Stimulated activated CD4-positive, alpha-beta T cell treated with anti-CD3 and anti-CD28 coated beads, Interleukin-4, amount 100 ng/mL, for 4 hours (primary cell): ENCODE measurements at regions not wholly inside any gene's neighbourhood (a gene's known extent, or its start where the extent isn't known, plus 50 kb on each side); places are given as distances from the start of the nearest gene placed in this dataset.

Source experiments
- DNase-seq, 2 experiments: peaks; one replicate each; pipeline ENCODE4 v3.0.0-alpha.2; 2020

DNA sequence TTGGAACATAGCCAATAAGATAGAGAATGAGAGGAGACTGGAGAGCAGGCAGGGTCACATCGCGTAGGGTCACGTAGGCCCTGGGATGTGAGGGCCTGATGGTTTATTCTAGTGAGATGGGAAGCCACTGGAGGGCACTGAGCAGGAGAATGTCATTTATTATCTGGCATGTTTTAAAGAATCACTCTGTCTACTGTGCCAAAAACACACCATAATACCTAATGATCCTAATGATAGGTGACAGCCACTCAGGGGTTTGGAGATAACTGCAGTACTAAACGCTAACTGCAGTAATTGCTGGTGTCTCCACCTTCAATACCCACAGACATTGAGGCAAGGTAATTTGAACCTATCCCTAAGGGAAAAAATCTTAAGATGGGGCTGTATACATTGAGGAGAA lies 185.4 kb downstream of the TTLL7 start:
- DNase-seq: no peak

DNA sequence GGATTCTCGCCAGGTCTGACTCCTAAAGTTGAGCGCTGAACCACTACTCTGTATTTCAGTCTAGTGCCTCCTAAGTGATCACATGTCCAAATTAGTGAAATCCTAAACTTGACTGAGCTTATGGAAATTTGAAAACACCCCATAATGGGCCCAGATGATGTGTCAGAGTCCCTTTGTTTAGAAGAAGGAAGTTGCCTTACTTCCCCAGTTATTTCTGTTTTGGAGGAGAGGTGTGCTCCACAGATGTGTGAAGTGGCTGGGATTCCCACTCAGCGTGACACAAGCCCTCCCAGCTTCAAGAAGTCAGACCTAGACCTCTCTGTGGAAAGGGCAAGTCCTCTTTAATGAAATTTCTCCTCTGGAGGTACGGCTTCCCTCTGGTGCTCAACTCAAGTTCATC lies 188.8 kb downstream of the TTLL7 start:
- DNase-seq: no peak

DNA sequence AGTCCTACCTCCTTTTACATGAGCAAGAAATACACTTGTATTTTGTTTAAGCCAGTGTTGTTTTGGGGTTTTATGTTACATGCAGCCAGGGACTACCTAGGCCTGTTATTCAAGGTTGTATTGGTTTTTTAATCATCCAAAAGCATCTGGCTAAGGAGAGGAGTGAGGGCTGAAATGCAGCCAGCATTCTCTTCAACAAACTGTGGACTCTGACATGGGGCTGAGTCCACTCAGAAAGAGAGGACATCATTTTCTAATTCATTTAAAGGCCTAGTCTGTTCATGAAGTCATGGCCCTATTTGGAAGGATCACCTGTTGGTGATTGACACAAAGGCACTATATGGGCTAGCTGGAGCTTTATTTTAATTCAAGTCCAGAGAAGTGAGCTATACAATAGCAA lies 190.4 kb downstream of the TTLL7 start:
- no peak for DNase-seq

DNA sequence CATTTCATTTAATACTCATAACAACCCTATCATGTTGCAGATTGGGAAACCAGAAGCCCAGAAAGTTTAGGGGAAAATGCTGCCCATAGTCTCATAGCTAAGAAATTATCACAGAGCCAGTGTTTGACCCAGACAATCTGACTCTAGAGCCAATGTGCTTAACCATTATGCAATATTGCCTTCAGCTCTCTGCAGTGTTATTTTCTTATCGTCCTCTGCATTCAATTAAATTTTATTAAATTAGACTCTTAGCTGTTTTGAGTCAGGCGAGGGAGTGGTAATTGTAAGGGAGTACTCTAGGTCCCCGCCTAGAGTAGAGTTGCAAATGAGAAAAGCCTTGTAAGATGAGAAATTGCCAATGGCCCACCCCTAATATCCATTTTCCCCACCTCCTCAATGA lies 191.1 kb downstream of the TTLL7 start:
- DNase-seq: no peak

DNA sequence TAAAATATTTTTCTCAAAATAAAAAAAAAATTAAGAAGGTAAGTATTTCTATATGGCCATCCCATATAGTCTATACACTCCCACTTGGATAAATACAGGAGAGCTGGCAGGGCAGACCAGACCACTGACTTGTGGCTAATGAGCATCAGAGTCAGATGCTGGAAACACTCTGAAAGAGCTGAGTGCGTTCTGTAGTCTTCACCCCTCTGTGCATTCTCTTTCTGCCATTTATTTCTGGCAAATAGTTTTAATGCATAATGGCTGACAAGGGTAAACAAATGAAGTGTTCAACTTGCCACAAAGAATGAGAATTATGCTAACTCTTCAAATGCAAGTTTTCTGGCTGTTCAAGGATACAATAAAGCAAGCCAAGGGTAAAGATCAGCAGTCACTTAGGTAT lies 191.7 kb downstream of the TTLL7 start:
- DNase-seq: no peak

DNA sequence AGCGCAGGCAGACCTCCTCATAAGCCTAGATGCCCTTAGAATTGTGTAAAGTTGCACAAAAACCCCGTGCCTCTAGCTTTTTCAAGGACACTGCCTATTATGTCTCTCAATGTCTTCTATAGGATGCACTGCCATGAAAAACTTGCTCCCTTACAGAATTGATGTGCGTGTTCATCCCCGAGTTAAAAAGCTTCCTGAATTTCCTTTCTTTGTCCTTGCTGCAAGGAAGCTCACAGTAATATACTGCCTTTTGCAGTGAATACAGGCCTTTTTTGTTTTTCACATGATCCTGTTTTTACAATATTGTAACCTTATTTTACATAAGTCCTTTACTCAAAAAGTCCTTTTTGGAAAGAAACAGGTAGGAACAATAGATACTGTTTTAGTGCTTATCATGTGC lies 193.0 kb downstream of the TTLL7 start:
- no peak for DNase-seq

DNA sequence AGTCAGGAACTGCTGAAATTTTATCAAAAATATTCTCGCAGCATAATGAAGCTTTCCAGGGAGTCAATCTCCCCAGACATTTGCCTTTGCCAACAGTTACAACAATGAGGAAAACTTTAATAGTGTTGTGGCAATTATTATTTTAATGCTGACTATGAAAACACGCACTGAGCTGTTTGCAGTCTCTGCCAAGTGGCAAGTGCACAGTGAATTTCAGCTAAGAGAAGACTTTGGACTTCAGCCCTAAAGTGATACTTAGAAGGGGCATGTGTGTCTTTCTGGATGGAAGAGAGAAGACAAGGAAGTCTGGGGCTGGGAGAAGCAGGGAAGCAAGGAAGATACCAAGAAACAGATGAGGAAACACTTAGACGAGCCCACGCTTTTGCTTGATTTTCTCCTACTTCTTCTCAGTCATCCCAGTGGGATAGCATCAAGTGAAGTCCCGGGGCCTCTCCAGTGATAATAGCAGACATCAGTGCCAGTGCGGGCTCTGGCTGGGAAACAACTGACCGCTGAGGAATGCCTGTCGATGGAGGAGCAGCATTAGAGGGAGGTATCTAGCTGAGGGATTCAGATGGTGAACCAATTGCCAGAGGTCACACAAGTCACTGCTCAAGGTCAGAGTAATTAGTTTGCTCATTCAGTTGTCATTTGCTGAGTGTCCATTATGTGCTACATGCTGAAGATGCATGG lies 196.3 kb downstream of the TTLL7 start:
- no peak for DNase-seq

DNA sequence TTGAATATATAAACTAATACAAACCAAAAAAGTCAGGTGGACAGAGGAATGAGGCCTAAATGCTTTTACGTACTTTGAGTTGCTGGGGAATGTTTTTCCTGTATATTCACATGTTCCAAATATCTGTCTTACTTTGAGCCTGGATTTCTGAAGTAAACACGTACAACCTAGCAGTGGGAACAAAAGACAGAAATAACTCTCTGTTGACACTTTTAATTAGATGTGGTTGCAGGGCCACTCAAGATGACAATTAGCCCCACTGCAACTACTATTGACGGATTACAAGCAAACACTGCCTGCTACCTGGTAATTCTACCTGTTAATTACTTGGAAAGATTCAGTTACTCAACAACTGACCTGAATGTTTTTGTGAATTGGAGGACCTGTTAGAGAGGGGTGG lies 196.9 kb downstream of the TTLL7 start:
- no peak for DNase-seq

DNA sequence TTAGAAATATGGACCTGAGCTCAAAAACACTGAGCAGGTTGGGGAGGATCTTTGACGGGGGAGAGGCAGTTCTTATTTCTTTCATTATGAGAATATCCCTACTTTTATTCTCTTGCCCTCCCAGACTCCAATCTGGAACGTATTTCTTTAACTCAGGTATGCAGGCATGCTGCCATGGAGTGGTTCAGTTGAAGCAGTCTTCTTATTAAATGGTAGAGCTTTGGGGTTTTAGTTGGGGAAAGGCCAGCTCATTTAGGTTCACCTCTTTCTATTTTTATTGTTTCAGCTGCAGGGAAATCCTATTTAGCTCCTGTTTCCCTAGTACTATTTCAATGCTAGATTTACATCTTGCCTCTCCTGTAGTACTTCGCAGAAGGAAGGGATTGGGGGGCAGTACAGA lies 198.9 kb downstream of the TTLL7 start:
- DNase-seq: no peak

DNA sequence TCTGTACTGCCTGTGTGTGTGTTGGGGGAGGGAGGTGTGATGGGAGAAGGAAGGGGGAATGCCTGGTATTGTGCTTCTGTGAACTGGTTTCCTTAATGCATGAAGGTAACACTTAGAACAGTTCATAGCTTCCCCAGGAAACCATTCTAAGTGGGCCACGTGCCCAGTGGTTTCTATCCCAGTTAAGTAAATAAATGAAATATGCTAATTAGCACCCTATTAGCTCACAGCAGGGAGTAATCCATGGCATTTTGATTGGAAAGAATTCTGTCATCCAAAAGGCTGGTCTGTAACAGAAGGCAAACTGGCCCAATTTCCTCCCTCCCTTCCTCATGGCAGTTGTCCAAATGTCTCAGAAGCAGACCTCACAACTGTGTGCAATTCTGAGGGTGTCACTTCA lies 199.3 kb downstream of the TTLL7 start:
- DNase-seq: no peak

DNA sequence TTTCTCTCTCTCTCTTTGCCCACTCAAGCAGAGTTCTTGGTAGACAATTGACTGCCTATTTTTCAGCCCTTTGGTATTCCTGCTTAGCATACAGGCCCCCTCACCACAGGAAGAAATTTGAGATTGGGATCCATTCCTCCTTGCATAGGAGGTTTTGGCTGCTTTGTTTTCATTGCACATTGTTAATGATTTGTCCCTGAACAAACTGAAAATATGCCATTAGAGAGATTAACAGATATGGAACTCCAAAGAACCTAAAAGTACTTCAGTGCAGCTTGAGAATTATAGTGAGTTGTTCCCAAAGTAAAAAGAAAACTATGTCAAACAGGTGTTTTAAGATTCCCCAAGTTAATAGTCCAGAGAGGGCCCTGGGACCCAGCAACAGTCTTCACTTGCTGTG lies 200.0 kb downstream of the TTLL7 start:
- DNase-seq: no peak

DNA sequence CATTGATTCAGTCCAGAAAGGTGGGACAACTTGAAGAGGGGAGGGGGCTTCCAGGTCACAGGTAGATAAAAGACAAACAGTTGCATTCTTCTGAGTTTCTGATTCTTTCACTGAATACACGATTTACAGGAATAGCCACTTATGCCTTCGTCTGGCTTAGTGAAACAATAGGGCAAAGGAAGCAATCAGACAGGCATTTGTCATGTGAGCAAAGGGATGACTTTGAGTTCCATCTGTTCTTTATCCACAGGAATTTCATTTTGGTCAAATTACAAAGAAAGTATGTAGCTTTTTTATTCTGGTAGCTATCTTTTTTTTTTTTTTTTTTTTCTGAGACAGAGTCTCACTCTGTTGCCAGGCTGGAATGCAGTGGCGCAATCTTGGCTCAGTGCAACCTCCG lies 202.5 kb downstream of the TTLL7 start:
- DNase-seq: no peak

DNA sequence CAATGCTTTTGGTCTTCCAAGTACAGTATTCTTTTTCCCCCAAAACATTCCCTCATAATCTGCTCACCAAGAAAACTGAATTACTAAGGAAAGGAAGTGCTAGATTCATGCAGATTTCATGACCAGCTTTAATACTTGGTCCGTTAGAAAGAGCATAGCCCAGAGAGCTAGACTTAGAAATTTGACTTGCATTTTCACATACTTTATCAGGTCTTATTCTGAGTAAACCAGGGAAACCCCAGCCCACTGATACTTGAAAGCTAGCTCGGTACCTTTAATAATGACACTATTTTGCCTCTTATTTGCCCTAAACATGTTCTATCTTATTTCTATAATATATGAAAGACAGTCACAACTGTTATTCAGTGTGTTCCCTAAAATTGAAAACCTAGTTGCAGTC lies 204.5 kb downstream of the TTLL7 start:
- no peak for DNase-seq

DNA sequence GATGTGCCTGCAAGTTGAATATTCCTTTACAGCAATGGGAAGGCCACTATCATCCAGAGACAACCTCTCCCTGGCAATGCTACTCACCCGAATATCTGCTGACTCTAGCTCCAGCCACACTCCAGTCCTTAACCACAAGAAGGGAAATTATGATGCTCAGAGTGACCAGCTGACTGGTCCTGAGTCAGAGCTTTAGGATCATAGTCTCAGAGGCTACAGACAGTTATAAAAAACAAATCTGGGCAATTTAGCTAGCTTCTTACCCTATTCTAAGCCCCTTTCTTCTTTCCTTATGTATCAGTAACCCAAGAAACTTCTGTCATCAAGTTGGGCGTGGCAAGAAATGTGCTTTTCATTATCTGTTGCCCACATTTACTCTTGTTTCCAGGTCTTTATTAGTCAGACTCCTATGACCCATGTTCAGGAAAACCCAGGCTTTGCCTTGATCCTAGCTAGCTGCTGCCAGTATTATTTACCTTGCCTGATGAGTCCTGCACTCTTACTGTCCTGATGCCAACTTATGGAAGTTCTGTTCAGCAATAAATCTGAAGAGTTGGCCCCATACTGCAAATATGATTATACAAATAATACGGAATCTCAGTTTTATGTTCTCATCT lies 207.0 kb downstream of the TTLL7 start:
- no peak for DNase-seq

DNA sequence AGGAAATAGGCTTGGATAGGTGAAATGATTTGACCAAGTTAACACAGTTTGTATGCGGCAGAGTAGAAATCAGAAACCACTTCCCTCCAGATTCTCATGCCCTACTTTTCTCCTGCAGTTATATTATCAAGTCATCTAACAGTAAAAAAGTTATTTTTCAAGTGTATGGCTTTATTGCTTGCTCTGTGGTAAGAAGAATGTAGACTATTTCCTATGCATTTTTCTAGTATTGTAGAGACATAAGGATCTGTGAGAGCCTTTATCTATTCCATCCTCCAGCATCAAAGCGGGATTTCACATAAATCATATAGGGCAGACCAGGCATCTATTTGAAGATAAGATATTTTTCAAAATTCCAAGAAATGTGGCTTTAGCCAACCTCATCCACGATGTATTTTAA lies 208.5 kb downstream of the TTLL7 start:
- no peak for DNase-seq

DNA sequence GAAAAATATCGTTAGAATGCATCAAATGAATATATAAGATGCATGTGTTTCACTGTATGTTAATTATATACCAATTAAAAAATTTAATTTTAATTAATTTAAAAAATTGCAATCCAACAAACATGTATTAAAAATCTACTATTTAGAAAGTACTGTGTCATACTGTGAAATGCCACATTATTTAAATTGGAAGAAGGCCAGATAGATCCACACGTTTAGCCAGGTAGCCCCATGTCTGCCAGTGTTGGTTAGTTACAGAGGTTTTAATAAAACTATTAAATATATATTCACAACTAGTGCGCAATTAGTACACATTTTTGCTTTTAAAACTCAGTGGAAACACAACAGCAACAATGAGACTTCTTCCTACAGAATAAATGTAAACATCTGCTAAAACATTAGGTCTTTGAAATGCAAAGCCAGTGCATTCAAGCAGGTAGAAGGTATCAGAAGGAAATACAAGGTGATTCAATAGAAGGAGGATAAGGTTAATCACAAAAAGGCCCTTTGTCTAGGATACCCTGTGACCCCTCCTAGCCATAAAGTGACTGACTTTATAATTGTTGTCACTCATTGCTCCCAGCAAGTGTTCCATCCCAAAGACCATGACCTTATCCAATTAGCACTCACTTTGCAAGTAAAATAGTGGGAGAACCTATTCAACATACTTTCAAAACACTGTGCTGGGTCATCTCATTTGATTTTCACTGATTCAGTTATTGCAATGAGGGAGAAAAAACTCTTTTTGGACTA lies 211.5 kb downstream of the TTLL7 start:
- no peak for DNase-seq

DNA sequence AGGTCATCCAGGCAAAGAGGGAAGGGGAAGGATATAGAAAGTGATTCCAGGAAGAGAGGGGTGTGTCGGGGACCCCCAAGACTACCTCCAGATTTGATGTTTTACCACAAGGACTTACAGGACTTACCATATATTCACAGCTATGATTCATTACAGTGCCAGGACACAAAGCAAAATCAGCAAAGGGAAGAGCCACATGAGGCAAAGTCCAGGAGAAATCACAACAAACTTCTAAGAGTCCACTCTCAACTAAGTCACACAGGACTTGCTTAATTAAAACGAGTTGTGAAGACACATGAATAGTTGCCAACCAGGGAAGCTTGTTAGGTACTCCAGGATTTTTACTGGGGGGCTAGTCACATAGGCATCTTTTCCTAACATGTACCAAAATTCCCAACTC lies 217.3 kb downstream of the TTLL7 start:
- no peak for DNase-seq

DNA sequence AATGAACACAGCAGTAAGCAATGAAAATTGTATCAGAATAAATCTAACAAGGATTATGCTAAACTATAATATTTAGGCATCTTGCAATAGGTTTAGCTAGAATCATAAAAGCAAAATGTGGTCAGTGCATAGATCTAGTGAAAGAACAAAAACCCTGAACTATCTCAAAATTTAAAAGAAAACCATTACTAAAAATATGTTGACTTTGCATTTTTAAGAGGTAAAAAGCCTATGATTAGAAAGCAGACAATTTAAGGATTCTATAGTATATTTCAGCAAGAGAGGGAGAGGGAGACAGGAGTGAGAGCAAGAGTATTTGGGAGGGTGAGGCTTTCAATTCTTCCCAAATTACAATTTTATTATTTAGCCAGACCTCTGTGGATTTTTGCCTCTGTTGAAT lies 219.4 kb downstream of the TTLL7 start:
- no peak for DNase-seq

DNA sequence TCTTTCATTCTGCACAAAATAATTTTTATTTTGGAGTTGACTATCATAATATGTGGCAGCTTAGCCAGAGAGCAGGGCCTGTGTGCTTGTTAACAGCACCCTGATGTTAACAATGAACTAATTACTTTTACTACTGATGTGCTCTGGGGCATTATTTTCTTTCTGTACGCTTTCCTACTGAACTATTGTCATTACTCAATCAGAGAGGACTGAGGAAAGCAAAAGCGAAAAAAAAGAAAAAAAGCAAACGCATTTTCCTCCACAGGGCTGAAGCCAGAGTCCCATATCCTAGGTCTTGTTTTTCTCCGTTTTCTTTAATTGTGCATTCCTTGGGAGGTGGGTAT lies 221.2 kb downstream of the TTLL7 start:
- no peak for DNase-seq

DNA sequence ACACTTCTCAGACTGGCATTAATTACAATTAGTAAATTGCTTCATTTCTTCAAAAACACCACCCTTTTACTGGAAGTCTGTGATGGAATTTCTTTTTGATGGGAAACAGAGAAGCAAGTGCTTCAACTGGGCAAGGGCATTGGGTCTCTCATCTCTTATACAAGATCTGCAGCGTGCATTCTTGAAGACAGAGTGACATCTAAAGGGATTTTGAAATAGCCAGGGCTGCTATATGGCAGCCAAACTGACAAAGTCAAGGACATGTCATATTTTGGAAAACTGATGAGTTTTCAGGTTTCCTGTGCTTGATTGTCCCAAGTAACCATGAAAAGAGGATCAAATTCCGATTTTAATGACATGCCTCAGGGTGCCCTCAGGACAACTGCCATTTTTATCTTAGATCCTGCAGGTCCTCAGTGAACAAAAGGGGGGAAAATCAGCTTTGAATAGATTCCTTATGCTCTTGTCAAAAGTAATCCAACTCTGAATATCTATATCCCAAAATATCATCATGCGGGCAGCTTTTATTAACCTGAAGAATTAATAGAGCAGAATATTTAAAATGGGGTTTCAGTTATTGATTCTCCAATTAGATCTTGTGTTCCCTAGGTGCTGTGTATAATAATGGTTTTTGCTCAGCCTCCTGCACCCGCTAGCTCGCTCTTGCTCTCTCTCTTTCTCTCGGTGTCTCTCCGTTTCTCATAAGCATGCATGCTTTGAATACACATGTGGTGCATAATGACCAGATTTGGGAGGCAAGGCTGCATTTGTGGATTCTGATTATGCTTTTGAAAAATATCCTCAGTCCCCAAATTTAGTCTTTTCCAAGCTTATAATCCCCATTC lies 221.8 kb downstream of the TTLL7 start:
- DNase-seq: no peak

DNA sequence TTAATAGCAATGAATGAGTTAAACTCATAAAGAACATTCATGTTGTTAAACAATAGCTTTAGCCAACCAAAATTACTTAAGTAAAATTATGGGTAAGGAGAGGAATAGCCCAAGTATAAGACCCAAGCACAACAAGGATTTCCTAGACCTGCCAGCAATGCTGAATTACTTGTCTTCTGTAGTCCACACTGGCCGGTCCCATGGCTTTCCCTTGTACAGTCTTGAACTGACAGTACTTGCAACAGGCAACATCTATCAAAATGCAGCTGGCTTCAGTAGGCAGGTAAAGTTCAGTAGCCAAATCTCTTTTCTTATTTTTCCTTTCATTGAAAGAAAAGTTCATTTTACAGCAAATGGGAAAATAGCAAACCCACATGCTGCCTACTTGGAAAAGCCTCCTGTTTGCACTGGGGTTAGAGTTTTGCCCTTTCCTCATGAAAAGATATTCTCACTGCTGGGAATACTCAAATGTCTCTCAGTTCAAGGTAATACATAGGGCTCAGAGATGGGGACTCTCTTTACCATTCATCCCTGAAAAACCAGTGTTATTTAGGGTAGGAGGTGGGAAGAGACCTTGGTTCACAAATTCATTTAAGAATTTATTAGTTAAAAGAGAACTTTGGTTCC lies 222.8 kb downstream of the TTLL7 start:
- no peak for DNase-seq

DNA sequence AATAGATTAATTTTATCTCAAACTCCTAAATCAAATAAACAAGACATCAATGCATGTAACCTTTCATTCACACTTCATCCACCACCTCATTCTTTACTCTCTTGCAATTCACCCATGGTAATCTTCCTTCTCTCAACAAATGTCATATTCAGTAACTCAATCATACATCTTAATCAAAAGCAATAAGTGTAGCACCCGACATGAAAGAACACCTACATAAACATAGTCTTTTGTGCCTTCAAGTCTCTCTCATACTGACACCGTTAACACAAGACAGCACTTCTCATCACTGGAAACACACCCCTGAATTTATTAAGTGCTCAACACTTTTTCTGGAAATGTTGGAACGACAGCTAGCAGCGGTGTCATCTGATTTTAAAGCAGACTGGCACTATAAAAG lies 225.9 kb downstream of the TTLL7 start:
- DNase-seq: no peak

DNA sequence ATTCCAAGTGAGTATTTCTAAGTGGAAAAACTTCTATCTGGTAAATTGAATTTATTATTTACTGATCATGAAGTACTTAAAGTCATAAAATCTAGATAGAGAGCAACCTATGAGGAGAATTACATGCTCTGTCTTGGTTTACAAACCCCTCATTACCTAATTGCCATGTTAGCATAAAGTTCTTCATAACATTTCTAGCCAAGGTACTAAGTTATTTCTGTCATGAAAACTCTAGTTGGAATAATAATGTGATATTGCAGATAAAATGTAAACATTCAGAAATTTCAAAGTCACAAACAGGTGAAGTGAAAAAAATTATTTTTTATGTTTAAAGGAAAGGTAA lies 228.6 kb downstream of the TTLL7 start:
- no peak for DNase-seq
